ENCODE measurements at regions not wholly inside any gene's neighbourhood (a gene's known extent, or its start where the extent isn't known, plus 50 kb on each side); places are given as distances from the start of the nearest gene placed in this dataset.

DNA sequence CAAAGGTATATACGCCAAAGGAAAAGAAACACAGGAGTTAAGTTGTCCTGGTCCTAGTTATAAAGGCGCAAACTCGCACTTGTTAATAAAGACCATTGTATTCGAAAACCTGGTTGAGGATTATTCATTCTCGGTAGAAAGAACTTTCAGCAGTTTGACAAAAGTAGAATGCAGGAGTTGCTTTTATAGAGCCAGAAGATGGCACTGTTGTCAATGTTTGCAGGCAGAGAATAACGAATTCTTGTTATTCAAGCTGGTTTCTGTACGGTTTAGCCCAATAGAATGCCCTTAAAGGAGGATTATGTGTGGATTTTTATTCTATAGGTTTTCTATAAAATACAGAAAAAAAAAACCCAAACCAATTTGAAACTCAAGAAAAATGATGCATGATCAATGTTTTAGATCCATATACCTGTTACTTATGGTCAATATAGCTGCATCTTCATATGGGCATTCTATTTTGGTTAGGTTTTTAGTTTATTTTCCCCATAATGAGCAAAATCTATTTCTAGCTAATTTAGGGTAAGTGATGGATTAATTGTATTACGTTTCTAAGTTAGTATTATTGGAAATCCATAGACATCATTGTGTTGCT is 510.3 kb downstream of the PLCL1 start:
- Histone ChIP-seq H3K27ac (no peak overlapping the region), H3K4me2 (no peak overlapping the region), H2AFZ (no peak overlapping the region), H3K36me3 (replicated peaks; ENCODE audit: insufficient read depth, low read depth) (no peaks in the 10 kb centered on the region), H3K79me2 (no peaks in the 10 kb centered on the region), H3K9me3 (ENCODE audit: low read depth) (no peaks in the 10 kb centered on the region), H3K4me1 (ENCODE audit: insufficient read depth) (no peaks in the 10 kb centered on the region), H3K9me2 (replicated peaks; ENCODE audit: insufficient read depth) (no peaks in the 10 kb centered on the region), H3K27me3 (no peaks in the 10 kb centered on the region), H3K4me3 (no peak overlapping the region), H4K20me1 (ENCODE audit: insufficient read depth, poor library complexity, severe bottlenecking) (no peaks in the 10 kb centered on the region)
- TF ChIP-seq, protein P1, sequence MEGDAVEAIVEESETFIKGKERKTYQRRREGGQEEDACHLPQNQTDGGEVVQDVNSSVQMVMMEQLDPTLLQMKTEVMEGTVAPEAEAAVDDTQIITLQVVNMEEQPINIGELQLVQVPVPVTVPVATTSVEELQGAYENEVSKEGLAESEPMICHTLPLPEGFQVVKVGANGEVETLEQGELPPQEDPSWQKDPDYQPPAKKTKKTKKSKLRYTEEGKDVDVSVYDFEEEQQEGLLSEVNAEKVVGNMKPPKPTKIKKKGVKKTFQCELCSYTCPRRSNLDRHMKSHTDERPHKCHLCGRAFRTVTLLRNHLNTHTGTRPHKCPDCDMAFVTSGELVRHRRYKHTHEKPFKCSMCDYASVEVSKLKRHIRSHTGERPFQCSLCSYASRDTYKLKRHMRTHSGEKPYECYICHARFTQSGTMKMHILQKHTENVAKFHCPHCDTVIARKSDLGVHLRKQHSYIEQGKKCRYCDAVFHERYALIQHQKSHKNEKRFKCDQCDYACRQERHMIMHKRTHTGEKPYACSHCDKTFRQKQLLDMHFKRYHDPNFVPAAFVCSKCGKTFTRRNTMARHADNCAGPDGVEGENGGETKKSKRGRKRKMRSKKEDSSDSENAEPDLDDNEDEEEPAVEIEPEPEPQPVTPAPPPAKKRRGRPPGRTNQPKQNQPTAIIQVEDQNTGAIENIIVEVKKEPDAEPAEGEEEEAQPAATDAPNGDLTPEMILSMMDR (IDR thresholded peaks at IDR 0.05; ENCODE audit: poor library complexity), result peak; percentile 92
- TF ChIP-seq EZH2phosphoT487 (IDR thresholded peaks at IDR 0.05; ENCODE audit: low read depth, severe bottlenecking, unreplicated experiment) (no peak), EZH2 (IDR thresholded peaks at IDR 0.05; ENCODE audit: borderline replicate concordance) (no peak)
- WGBS (ENCODE audit: low lambda C conversion rate, missing lambda C conversion rate), result 8% methylated on average over 8 of the region's 8 CpGs
- peak; percentile 68 for DNase-seq (ENCODE audit: low spot score)

DNA sequence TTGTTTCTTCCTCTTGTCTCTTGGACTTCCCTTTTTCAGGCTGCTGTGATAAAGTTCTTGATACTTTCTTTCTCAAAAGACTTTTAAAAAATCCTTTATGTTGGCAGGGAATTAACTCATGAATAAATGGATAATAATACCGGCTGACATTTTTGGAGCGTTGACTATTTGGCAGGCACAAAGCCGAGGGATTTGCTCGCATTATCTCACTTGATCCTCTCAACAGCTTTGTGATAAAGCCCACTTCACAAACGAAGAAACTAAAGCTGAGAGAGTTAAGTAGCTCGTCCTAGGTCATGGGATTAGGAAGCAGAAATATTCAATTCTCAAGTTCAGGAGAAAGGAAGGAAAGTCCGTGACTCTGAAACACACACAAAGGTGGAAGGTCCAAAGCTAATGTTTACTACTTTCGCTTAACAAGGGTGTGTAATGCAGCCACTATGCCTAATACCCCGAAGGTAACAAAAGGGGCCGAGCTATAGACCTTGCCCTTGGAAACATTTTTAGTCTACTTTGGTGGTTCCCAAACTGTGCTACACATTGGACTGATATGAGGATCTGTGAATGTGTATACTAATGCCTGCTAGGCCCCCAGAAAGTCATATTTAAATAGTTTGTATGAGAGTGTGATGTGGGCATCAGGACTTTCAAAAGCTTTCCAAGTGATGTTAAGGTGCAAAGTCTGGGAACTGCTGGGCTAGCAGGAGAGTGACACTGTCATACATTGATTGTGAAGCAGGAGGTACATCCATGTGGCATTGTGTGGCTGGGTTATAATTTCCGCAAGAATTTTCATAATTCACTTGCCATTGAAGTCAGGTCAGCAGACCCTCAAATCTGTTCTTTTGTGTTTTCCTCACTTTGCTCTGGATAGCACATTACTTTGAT is 508.4 kb downstream of the PLCL1 start:
- no peaks in the 10 kb centered on the region for H4K20me1 ChIP-seq (ENCODE audit: insufficient read depth, poor library complexity, severe bottlenecking)
- H3K27ac ChIP-seq, result no peak overlapping the region
- no peak overlapping the region for H2AFZ ChIP-seq
- no peak for DNase-seq (ENCODE audit: low spot score)
- H3K4me1 ChIP-seq (ENCODE audit: insufficient read depth), result no peaks in the 10 kb centered on the region
- no peaks in the 10 kb centered on the region for H3K79me2 ChIP-seq
- H3K9me3 ChIP-seq (ENCODE audit: low read depth), result no peaks in the 10 kb centered on the region
- H3K9me2 ChIP-seq (replicated peaks; ENCODE audit: insufficient read depth), result no peaks in the 10 kb centered on the region
- H3K36me3 ChIP-seq (replicated peaks; ENCODE audit: insufficient read depth, low read depth), result no peaks in the 10 kb centered on the region
- no peak for TF ChIP-seq EZH2phosphoT487 (IDR thresholded peaks at IDR 0.05; ENCODE audit: low read depth, severe bottlenecking, unreplicated experiment)
- TF ChIP-seq, protein P1 (IDR thresholded peaks at IDR 0.05; ENCODE audit: poor library complexity), result no peak
- peak overlapping the region; percentile 31 for H3K4me2 ChIP-seq
- no peaks in the 10 kb centered on the region for H3K27me3 ChIP-seq
- H3K4me3 ChIP-seq, result no peak overlapping the region
- 54% methylated on average over 11 of the region's 11 CpGs for WGBS (ENCODE audit: low lambda C conversion rate, missing lambda C conversion rate)

DNA sequence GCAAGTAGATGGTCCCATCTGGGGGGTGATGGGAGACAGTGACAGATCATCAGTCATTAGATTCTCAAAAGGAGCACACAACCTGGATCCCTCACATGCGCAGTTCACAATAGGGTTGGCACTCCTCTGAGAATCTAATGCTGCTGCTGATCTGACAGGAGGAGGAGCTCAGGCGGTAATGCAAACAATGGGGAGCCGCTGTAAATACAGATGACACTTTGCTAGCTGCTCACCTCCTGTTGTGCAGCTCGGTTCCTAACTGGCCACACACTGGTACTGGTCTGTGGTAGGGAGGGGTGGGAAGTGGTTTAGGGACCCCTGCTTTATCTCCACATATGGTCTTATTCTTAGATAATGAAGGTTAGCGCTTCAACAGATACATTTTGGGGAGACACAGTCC is 506.6 kb downstream of the PLCL1 start:
- no peaks in the 10 kb centered on the region for H4K20me1 ChIP-seq (ENCODE audit: insufficient read depth, poor library complexity, severe bottlenecking)
- TF ChIP-seq, protein P1 (IDR thresholded peaks at IDR 0.05; ENCODE audit: poor library complexity), result no peak
- no peak for TF ChIP-seq EZH2 (IDR thresholded peaks at IDR 0.05; ENCODE audit: borderline replicate concordance)
- no peak for TF ChIP-seq EZH2phosphoT487 (IDR thresholded peaks at IDR 0.05; ENCODE audit: low read depth, severe bottlenecking, unreplicated experiment)
- no peaks in the 10 kb centered on the region for H3K9me2 ChIP-seq (replicated peaks; ENCODE audit: insufficient read depth)
- H3K4me3 ChIP-seq, result no peak overlapping the region
- 84% methylated on average over 5 of the region's 5 CpGs for WGBS (ENCODE audit: low lambda C conversion rate, missing lambda C conversion rate)
- no peaks in the 10 kb centered on the region for H3K4me1 ChIP-seq (ENCODE audit: insufficient read depth)
- no peaks in the 10 kb centered on the region for H3K9me3 ChIP-seq (ENCODE audit: low read depth)
- H3K36me3 ChIP-seq (replicated peaks; ENCODE audit: insufficient read depth, low read depth), result no peaks in the 10 kb centered on the region
- H2AFZ ChIP-seq, result no peak overlapping the region
- DNase-seq (ENCODE audit: low spot score), result no peak
- no peak overlapping the region for H3K4me2 ChIP-seq
- H3K79me2 ChIP-seq, result no peaks in the 10 kb centered on the region
- no peak overlapping the region for H3K27ac ChIP-seq
- H3K27me3 ChIP-seq, result no peaks in the 10 kb centered on the region

Measured in hepatocyte (in vitro differentiated cells).